ENCODE measurements at regions not wholly inside any gene's neighbourhood (a gene's known extent, or its start where the extent isn't known, plus 50 kb on each side); places are given as distances from the start of the nearest gene placed in this dataset.
"Not testable (repeated sequence)": the region's sequence is repeated elsewhere in the genome, so short reads cannot be mapped to it uniquely, and the experiment has no call there.

DNA sequence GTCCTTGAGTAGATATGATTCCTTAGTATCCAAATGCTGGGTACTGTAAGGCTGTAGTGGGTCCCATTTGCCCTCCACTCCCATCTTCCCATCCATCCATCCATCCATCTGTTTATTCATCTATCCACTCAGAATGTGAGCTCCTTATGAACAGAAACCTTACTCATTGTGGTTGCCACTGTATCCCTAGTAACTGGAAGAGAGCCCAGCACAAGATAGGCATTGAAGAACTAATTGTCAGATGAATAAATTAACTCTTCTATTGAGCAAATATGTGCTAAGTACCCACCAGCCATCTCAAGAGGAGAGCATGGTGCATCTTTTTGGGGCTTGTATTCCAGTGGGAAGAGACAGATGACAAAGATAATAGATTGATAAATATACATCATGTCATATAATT, 86.4 kb upstream of the SEZ6L start:
- peak; percentile 52 for DNase-seq

DNA sequence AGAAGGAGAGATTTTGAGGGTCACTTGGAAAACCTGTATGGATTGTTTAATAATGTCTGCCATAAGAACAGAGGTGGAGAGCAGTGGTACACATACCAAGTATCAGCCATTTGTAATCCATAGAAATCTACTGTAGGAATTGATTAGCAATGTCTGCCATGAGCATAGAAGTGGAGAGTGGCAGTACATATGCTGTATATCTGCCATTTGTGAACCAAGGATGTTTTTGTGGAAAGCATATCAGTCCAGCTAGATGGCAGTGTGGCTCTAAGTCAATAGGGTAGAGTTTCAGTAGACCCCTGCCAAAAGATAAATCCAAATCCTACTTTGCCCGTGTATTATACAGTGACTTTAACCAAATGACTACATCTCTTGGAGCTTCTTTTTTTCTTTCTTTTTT, 82.9 kb upstream of the SEZ6L start:
- DNase-seq: no peak

DNA sequence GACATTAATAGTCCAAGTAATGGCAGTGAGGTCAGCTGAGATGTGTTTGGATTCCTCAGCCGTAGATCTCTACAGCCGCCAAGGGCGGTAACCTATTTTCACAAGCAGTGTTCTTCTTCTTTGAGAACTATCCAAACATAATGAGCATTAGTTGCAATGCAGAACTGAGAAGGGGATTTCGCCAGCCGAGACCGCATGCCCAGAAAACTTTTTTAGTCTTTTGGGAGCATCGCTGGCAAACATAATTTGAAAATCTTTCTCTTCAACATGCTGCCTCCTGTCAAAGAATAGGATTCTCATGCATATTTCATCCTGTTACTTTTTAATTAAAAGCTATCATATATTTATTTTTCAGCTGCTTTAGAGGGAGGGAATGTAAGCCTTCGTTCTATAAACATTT, 81.4 kb upstream of the SEZ6L start:
- DNase-seq: no peak

- no peak for DNase-seq
Observed at GRCh38 chr22:26090821-26091220, 78.4 kb upstream of the SEZ6L start.

- DNase-seq: not testable (repeated sequence)
Observed at GRCh38 chr22:26094497-26094896, 74.8 kb upstream of the SEZ6L start.

- no peak for DNase-seq
Observed at GRCh38 chr22:26095256-26095956, 73.9 kb upstream of the SEZ6L start.

- DNase-seq: no peak
Observed at GRCh38 chr22:26097411-26097810, 71.9 kb upstream of the SEZ6L start.

GRCh38 chr22:26097840-26098239, 71.4 kb upstream of the SEZ6L start:
- DNase-seq: no peak

DNA sequence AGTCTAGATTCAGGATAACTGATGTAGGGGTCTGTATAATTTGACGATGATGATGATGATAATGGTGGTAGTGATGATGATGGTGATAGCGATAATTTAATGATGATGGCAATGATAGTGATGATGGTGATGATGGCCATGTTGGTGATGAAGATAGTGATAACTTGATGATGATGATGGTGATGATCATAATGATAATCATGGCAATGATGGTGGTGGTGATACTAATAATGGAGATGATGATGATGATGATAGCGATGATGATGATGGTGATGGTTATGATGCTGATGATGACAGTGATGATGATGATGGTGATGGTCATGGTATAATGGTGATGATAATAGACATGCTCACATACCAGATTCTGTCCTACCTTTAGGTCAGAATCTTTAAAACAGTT, 66.2 kb upstream of the SEZ6L start:
- no peak for DNase-seq

DNA sequence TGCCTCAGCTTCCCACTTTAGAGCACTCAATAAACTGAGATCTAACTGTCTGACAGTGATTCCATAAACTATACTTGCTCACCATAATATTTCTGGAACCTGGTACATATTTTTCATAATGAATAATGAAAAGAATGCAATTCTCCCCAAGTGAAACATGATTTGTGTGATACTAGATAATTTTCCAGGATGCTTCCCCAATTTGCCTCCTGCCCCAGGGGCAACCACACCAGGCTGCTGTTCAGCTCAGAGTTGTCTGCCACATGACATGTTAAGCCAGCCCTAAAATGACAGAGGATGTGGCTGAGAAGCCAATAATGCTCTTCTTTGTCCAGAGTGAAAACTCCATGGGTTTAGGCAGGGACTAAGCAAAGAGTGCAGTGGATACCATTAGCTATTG, 62.9 kb upstream of the SEZ6L start:
- no peak for DNase-seq

DNA sequence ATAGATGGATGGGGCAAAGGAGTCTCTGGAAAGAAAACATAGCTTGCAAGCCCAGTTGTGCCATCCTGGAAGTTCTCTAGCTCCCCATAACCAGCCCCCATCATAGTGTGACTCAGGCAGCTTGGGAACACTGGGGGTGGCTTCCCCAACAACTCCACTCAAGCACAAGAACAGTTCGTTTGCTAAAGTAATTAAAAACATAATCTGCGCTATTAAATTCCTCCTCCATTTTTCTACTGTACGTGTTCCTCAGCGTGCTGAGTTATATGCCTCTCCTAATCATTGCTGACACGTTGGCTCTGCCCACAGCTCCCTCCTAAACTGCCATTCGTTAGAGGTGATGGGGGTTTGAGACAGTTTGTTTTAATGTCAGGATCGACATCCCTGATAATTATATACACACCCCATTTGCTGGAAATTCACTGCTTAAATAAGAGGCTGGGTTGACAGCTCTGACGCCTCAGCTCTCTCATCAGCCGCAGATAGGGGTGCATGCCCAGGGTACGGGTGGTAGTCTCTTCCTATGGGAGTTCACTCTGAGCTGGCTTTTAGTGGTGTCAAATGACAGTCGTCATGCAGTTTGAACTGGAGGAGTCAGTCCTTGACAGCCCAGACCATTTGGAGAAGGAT, 59.5 kb upstream of the SEZ6L start:
- DNase-seq: no peak

DNA sequence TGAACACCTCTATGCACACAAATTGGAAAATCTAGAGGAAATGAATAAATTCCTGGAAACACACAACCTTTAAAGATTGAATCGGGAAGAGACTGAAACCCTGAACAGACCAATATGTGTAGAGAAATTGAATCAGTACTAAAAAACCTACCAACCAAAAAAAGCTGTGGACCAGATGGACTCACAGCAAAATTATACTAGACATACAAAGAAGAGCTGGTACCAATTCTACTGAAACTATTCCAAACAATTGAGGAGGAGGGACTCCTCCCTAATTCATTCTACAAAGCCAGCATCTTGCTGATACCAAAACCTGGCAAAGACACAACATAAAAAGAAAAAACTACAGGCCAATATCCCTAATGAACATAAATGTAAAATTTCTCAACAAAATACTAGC, 54.4 kb upstream of the SEZ6L start:
- DNase-seq: no peak

DNA sequence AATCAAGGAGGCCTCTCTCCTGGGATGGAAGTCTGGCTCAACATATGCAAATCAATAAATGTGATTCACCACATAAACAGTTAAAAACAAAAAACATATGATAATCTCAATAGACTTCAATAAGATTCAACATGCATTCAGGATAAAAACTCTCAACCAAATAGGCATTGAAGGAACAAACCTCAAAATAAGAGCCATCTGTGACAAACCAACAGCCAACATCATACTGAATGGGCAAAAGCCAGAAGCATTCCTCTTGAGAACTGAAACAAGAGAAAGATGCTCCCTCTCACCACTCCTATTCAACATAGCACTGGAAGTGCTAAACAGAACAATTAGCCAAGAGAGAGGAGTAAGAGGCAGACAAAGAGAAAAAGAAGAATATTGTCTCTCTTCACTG, 54.0 kb upstream of the SEZ6L start:
- DNase-seq: no peak

All from DMS153 (cell line).